Naive thymus-derived CD8-positive, alpha-beta T cell (primary cell): ENCODE measurements at regions not wholly inside any gene's neighbourhood (a gene's known extent, or its start where the extent isn't known, plus 50 kb on each side); places are given as distances from the start of the nearest gene placed in this dataset.
A peak's percentile ranks its signal among the peaks of the same experiment; 100 is the strongest.
"Not testable (repeated sequence)": the region's sequence is repeated elsewhere in the genome, so short reads cannot be mapped to it uniquely, and the experiment has no call there.

Experiments
- ATAC-seq, 2 donors: fragments of 150-1000 bp; cut with Tn5 transposase in 1 of 2; sonication (Bioruptor Pico), chemical (Tn5 transposase) in 1 of 2; 1 replicate in 1 of 2; 2 replicates in 1 of 2; pipeline ENCODE4 v1.10.0; 2021; ENCODE audit warnings: mild to moderate bottlenecking in 2 of 2, moderate library complexity in 2 of 2
- POLR2A ChIA-PET: fragments of 350-600 bp; sonication (Branson Sonifier 250); formaldehyde crosslinking; loops from one replicate; lab custom pipeline; 2021; ENCODE audit warnings: antibody characterized with exemption; lab: Charles Lee
- DNase-seq, 10 donors: peaks; one replicate each; pipeline versions ENCODE4 v3.0.0 to v3.0.0-alpha.2; 2020 to 2022
- H3K27ac Mint-ChIP-seq, 10 donors: one replicate each; pipeline ENCODE4 v1.8.0; 2020 to 2022; ENCODE audit warnings: mild to moderate bottlenecking in 10 of 10, mixed read lengths in 10 of 10, moderate library complexity in 4 of 10, inconsistent platforms in 1 of 10
- H3K27me3 Mint-ChIP-seq, 5 donors: one replicate each; pipeline ENCODE4 v1.8.0; 2021 to 2022; ENCODE audit warnings: mixed read lengths in 5 of 5
- H3K36me3 Mint-ChIP-seq, 3 donors: one replicate each; pipeline ENCODE4 v1.8.0; 2020 to 2022; ENCODE audit warnings: mixed read lengths in 3 of 3, mild to moderate bottlenecking in 2 of 3, inconsistent platforms in 1 of 3
- H3K4me1 Mint-ChIP-seq, 4 donors: one replicate each; pipeline ENCODE4 v1.8.0; 2021 to 2022; ENCODE audit warnings: mixed read lengths in 4 of 4
- H3K4me3 Mint-ChIP-seq, 10 donors: one replicate each; pipeline ENCODE4 v1.8.0; 2020 to 2022; ENCODE audit warnings: mild to moderate bottlenecking in 10 of 10, mixed read lengths in 10 of 10, moderate library complexity in 6 of 10, inconsistent platforms in 1 of 10
- H3K9me3 Mint-ChIP-seq, 9 donors: one replicate each; pipeline ENCODE4 v1.8.0; 2020 to 2022; ENCODE audit warnings: mixed read lengths in 9 of 9, mild to moderate bottlenecking in 3 of 9, inconsistent platforms in 1 of 9, moderate library complexity in 1 of 9

GRCh38 chr9:62798884-62799850 lies 1609.3 kb downstream of the SPATA31A7 start:
- H3K27ac Mint-ChIP-seq: peak overlapping the region in 9 of 10 donors; percentile 0 to 82 (median 57)
- H3K9me3 Mint-ChIP-seq: peaks cover 0 to 11% (median 0%) of the 10 kb centered on the region in 9 donors
- H3K27me3 Mint-ChIP-seq: peaks cover 28 to 48% (median 36%) of the 10 kb centered on the region in 5 donors
- not testable (repeated sequence) for ATAC-seq, H3K36me3 Mint-ChIP-seq
- DNase-seq: peak in 5 of 10 donors; percentile 35 to 63 (median 49)
- H3K4me1 Mint-ChIP-seq: peaks cover 28 to 40% (median 37%) of the 10 kb centered on the region in 4 donors
- peak overlapping the region; percentile 55 to 87 (median 76) for H3K4me3 Mint-ChIP-seq
- POLR2A ChIA-PET: interaction anchor here (1.8 kb wide), 1 partner anchor 1018 kb away, joined by 9 read pairs; no protein-coding TSS in a partner anchor

GRCh38 chr9:62799851-62800371 lies 1610.1 kb downstream of the SPATA31A7 start:
- POLR2A ChIA-PET: interaction anchor here (1.8 kb wide), 1 partner anchor 1017 kb away, joined by 9 read pairs; no protein-coding TSS in a partner anchor
- peaks cover 33 to 55% (median 42%) of the 10 kb centered on the region in 5 donors for H3K27me3 Mint-ChIP-seq

GRCh38 chr9:62800451-62801371 lies 1610.9 kb downstream of the SPATA31A7 start:
- H3K27ac Mint-ChIP-seq: peak overlapping the region in 8 of 10 donors; percentile 1 to 76 (median 20)
- ATAC-seq: not testable (repeated sequence)

More at GRCh38 chr9:62799851-62800371, 1610.1 kb downstream of the SPATA31A7 start:
- Mint-ChIP-seq H3K4me3 (peak overlapping the region; percentile 55 to 87 (median 78)), H3K9me3 (peaks cover 0 to 12% (median 2%) of the 10 kb centered on the region in 9 donors), H3K4me1 (peaks cover 28 to 41% (median 38%) of the 10 kb centered on the region in 4 donors), H3K27ac (peak overlapping the region in 4 of 10 donors; percentile 56 to 77 (median 64))
- H3K36me3 Mint-ChIP-seq, ATAC-seq: not testable (repeated sequence)
- DNase-seq: peak in 6 of 10 donors; percentile 19 to 67 (median 32)

GRCh38 chr9:62801372-62801811 lies 1611.6 kb downstream of the SPATA31A7 start:
- H3K36me3 Mint-ChIP-seq, ATAC-seq, POLR2A ChIA-PET: not testable (repeated sequence)
- Mint-ChIP-seq H3K4me3 (peak overlapping the region; percentile 55 to 87 (median 77)), H3K9me3 (peaks cover 0 to 12% (median 2%) of the 10 kb centered on the region in 9 donors), H3K4me1 (peaks cover 28 to 41% (median 38%) of the 10 kb centered on the region in 4 donors), H3K27me3 (peaks cover 39 to 68% (median 50%) of the 10 kb centered on the region in 5 donors), H3K27ac (peak overlapping the region in 8 of 10 donors; percentile 9 to 81 (median 68))
- DNase-seq: peak in 3 of 10 donors; percentile 19 to 62 (median 24)

More at GRCh38 chr9:62800451-62801371, 1610.9 kb downstream of the SPATA31A7 start:
- Mint-ChIP-seq H3K27me3 (peaks cover 37 to 63% (median 48%) of the 10 kb centered on the region in 5 donors), H3K4me3 (peak overlapping the region; percentile 55 to 87 (median 77)), H3K9me3 (peaks cover 0 to 12% (median 2%) of the 10 kb centered on the region in 9 donors), H3K4me1 (peaks cover 28 to 41% (median 38%) of the 10 kb centered on the region in 4 donors)
- peak in 5 of 10 donors; percentile 30 to 64 (median 34) for DNase-seq
- H3K36me3 Mint-ChIP-seq, POLR2A ChIA-PET: not testable (repeated sequence)

- Mint-ChIP-seq H3K9me3 (peaks cover 0 to 13% (median 2%) of the 10 kb centered on the region in 9 donors), H3K27me3 (peaks cover 39 to 68% (median 50%) of the 10 kb centered on the region in 5 donors), H3K27ac (peak overlapping the region in 7 of 10 donors; percentile 3 to 76 (median 61)), H3K4me3 (peak overlapping the region; percentile 55 to 87 (median 78)), H3K4me1 (peaks cover 28 to 41% (median 38%) of the 10 kb centered on the region in 4 donors)
- ATAC-seq: peak; percentile 97
- POLR2A ChIA-PET: interaction anchor here (1.3 kb wide), 1 partner anchor 1015 kb away, joined by 8 read pairs; no protein-coding TSS in a partner anchor
- DNase-seq: peak; percentile 60 to 88 (median 67)
- H3K36me3 Mint-ChIP-seq: not testable (repeated sequence)
These were observed 1612.3 kb downstream of the SPATA31A7 start for GRCh38 chr9:62801961-62802718.

- Mint-ChIP-seq H3K27ac (peak overlapping the region in 6 of 10 donors; percentile 3 to 68 (median 45)), H3K4me1 (peaks cover 28 to 41% (median 38%) of the 10 kb centered on the region in 4 donors), H3K4me3 (peak overlapping the region; percentile 55 to 87 (median 78)), H3K27me3 (peaks cover 39 to 72% (median 50%) of the 10 kb centered on the region in 5 donors), H3K9me3 (peaks cover 0 to 16% (median 5%) of the 10 kb centered on the region in 9 donors)
- not testable (repeated sequence) for ATAC-seq, H3K36me3 Mint-ChIP-seq, DNase-seq
- POLR2A ChIA-PET: interaction anchor here (1.3 kb wide), 1 partner anchor 1015 kb away, joined by 8 read pairs; no protein-coding TSS in a partner anchor
These were observed 1612.9 kb downstream of the SPATA31A7 start for GRCh38 chr9:62802719-62803079.

- ATAC-seq, H3K36me3 Mint-ChIP-seq, DNase-seq: not testable (repeated sequence)
- Mint-ChIP-seq H3K4me3 (peak overlapping the region; percentile 12 to 87 (median 71)), H3K4me1 (peaks cover 29 to 41% (median 38%) of the 10 kb centered on the region in 4 donors), H3K27ac (peak overlapping the region in 6 of 10 donors; percentile 1 to 68 (median 4)), H3K9me3 (peaks cover 0 to 16% (median 5%) of the 10 kb centered on the region in 9 donors), H3K27me3 (peaks cover 41 to 76% (median 53%) of the 10 kb centered on the region in 5 donors)
- POLR2A ChIA-PET: interaction anchor here (1.3 kb wide), 1 partner anchor 1014 kb away, joined by 8 read pairs; no protein-coding TSS in a partner anchor
These were observed 1613.3 kb downstream of the SPATA31A7 start for GRCh38 chr9:62803099-62803498.

GRCh38 chr9:62804314-62804713 lies 1614.5 kb downstream of the SPATA31A7 start:
- Mint-ChIP-seq H3K4me1 (peaks cover 26 to 36% (median 31%) of the 10 kb centered on the region in 4 donors), H3K27me3 (peaks cover 38 to 81% (median 54%) of the 10 kb centered on the region in 5 donors), H3K9me3 (peaks cover 0 to 14% (median 2%) of the 10 kb centered on the region in 9 donors), H3K36me3 (peaks cover 0 to 12% (median 4%) of the 10 kb centered on the region in 3 donors)
- POLR2A ChIA-PET, DNase-seq, H3K27ac Mint-ChIP-seq, H3K4me3 Mint-ChIP-seq, ATAC-seq: not testable (repeated sequence)

- H3K27ac Mint-ChIP-seq, ATAC-seq, H3K9me3 Mint-ChIP-seq, H3K4me1 Mint-ChIP-seq, H3K36me3 Mint-ChIP-seq, H3K4me3 Mint-ChIP-seq, POLR2A ChIA-PET: not testable (repeated sequence)
- peak in 1 of 10 donors; percentile 61 for DNase-seq
- peaks cover 22 to 66% (median 37%) of the 10 kb centered on the region in 5 donors for H3K27me3 Mint-ChIP-seq
These were observed 1617.6 kb downstream of the SPATA31A7 start for GRCh38 chr9:62807424-62807823.

GRCh38 chr9:62808081-62808480 lies 1618.2 kb downstream of the SPATA31A7 start:
- ATAC-seq, H3K4me1 Mint-ChIP-seq, H3K36me3 Mint-ChIP-seq, POLR2A ChIA-PET, DNase-seq, H3K4me3 Mint-ChIP-seq, H3K9me3 Mint-ChIP-seq, H3K27ac Mint-ChIP-seq: not testable (repeated sequence)
- H3K27me3 Mint-ChIP-seq: peaks cover 20 to 62% (median 36%) of the 10 kb centered on the region in 5 donors
